IMR-90 (cell line): ENCODE measurements at regions not wholly inside any gene's neighbourhood (a gene's known extent, or its start where the extent isn't known, plus 50 kb on each side); places are given as distances from the start of the nearest gene placed in this dataset.
A peak's percentile ranks its signal among the peaks of the same experiment; 100 is the strongest.

Experiments
- ATAC-seq: fragments of 200-7000 bp; cut with Tn5 transposase; 2 replicates; pipeline ENCODE4 v1.9.1; 2020; ENCODE audit warnings: low read depth, mild to moderate bottlenecking, moderate library complexity
- BruUV-seq: library from RNA; stranded (reverse); fragments of 400-500 nt; replicated peaks from 2 replicates; lab custom pipeline; 2021; lab: Mats Ljungman, UMichigan
- CTCF ChIA-PET: fragments of 300-600 bp; formaldehyde crosslinking; extraction: SDS; loops from one replicate; lab custom pipeline; 2021; ENCODE audit warnings: antibody characterized with exemption; lab: Yijun Ruan, JAX
- POLR2A ChIA-PET: fragments of 300-600 bp; sonication (Branson Sonifier 250); formaldehyde crosslinking; loops from one replicate; lab custom pipeline; 2022; ENCODE audit warnings: antibody characterized with exemption; ENCODE audit not compliant: unreplicated experiment; lab: Charles Lee
- DNase-seq: peaks from one replicate; pipeline ENCODE4 v3.0.0; 2013
- H2AFZ ChIP-seq: replicated peaks from 2 replicates; pipeline ENCODE3; 2013; ENCODE audit warnings: low read length, mild to moderate bottlenecking; ENCODE audit not compliant: poor library complexity
- H2AK5ac ChIP-seq: 2 replicates; pipeline ENCODE4 v1.6.1; 2013; ENCODE audit warnings: low read depth, low read length, inconsistent platforms
- H2AK9ac ChIP-seq: replicated peaks from 2 replicates; pipeline ENCODE3; 2013; ENCODE audit warnings: mild to moderate bottlenecking, low read depth, low read length, moderate library complexity; ENCODE audit not compliant: poor library complexity
- H2BK120ac ChIP-seq: 2 replicates; pipeline ENCODE4 v1.6.1; 2013; ENCODE audit warnings: low read depth, low read length, inconsistent platforms
- H2BK15ac ChIP-seq: 3 replicates; pipeline ENCODE4 v1.6.1; 2013; ENCODE audit warnings: low read depth, low read length, inconsistent platforms
- H2BK20ac ChIP-seq: 2 replicates; pipeline ENCODE4 v1.6.1; 2013; ENCODE audit warnings: low read depth, mild to moderate bottlenecking, inconsistent platforms, low read length, moderate library complexity
- H2BK5ac ChIP-seq: 2 replicates; pipeline ENCODE4 v1.6.1; 2013; ENCODE audit warnings: mild to moderate bottlenecking, low read depth, low read length, inconsistent platforms; ENCODE audit not compliant: poor library complexity, severe bottlenecking
- H3K14ac ChIP-seq: replicated peaks from 2 replicates; pipeline ENCODE4 v1.6.1; 2013; ENCODE audit warnings: low read depth, low read length, inconsistent platforms
- H3K18ac ChIP-seq: 2 replicates; pipeline ENCODE4 v1.6.1; 2013; ENCODE audit warnings: low read depth, low read length, control low read depth
- H3K23ac ChIP-seq: 2 replicates; pipeline ENCODE4 v1.6.1; 2013; ENCODE audit warnings: low read depth, low read length, inconsistent platforms
- H3K27ac ChIP-seq: 2 replicates; pipeline ENCODE4 v1.5.1; 2013; ENCODE audit warnings: mild to moderate bottlenecking, control low read depth, low read length; ENCODE audit not compliant: insufficient read depth
- H3K27me3 ChIP-seq: 2 replicates; pipeline ENCODE4 v1.6.1; 2013; ENCODE audit warnings: low read length; ENCODE audit not compliant: control insufficient read depth, insufficient read depth
- H3K36me3 ChIP-seq: 2 replicates; pipeline ENCODE4 v1.6.1; 2013; ENCODE audit warnings: low read length, mixed read lengths; ENCODE audit not compliant: control insufficient read depth, insufficient read depth
- H3K4ac ChIP-seq: 2 replicates; pipeline ENCODE4 v1.6.1; 2013; ENCODE audit warnings: low read depth, low read length, inconsistent platforms
- H3K4me1 ChIP-seq: 2 replicates; pipeline ENCODE4 v1.6.1; 2013; ENCODE audit warnings: low read length, mixed read lengths; ENCODE audit not compliant: control insufficient read depth, insufficient read depth
- H3K4me2 ChIP-seq: 2 replicates; pipeline ENCODE4 v1.6.1; 2013; ENCODE audit warnings: low read depth, mild to moderate bottlenecking, control low read depth, low read length, moderate library complexity
- H3K4me3 ChIP-seq: 2 replicates; pipeline ENCODE4 v1.5.1; 2013; ENCODE audit warnings: low read depth, mild to moderate bottlenecking, control low read depth, low read length, moderate library complexity; ENCODE audit not compliant: insufficient read depth
- H3K56ac ChIP-seq: 2 replicates; pipeline ENCODE4 v1.6.1; 2013; ENCODE audit warnings: low read length, inconsistent platforms; ENCODE audit not compliant: insufficient read depth; ENCODE audit errors: extremely low read depth
- H3K79me1 ChIP-seq, 2 experiments: 2 replicates each; pipeline ENCODE4 v1.6.1; 2013; ENCODE audit warnings: low read length in 2 of 2, inconsistent platforms in 1 of 2, low read depth in 1 of 2
- H3K9ac ChIP-seq: 2 replicates; pipeline ENCODE4 v1.6.1; 2013; ENCODE audit warnings: low read depth, low read length, control low read depth
- H3K9me1 ChIP-seq: 2 replicates; pipeline ENCODE4 v1.6.1; 2013; ENCODE audit warnings: low read length, inconsistent platforms; ENCODE audit not compliant: insufficient read depth
- H3K9me3 ChIP-seq: 2 replicates; pipeline ENCODE4 v1.6.1; 2013; ENCODE audit warnings: low read length; ENCODE audit not compliant: control insufficient read depth, insufficient read depth
- H4K20me1 ChIP-seq: 2 replicates; pipeline ENCODE4 v1.6.1; 2013; ENCODE audit warnings: low read length, inconsistent platforms; ENCODE audit not compliant: insufficient read depth
- H4K5ac ChIP-seq: 2 replicates; pipeline ENCODE4 v1.6.1; 2013; ENCODE audit warnings: mild to moderate bottlenecking, low read depth, low read length, control low read depth
- H4K8ac ChIP-seq, 2 experiments: 2 replicates each; pipeline ENCODE4 v1.6.1; 2013; ENCODE audit warnings: low read depth in 2 of 2, low read length in 2 of 2, control low read depth in 1 of 2, inconsistent platforms in 1 of 2
- H4K91ac ChIP-seq: 2 replicates; pipeline ENCODE4 v1.6.1; 2013; ENCODE audit warnings: low read depth, low read length, inconsistent platforms; ENCODE audit not compliant: insufficient read depth
- BHLHE40 ChIP-seq: fragments of 150-350 bp; IDR thresholded peaks from 2 replicates; pipeline ENCODE4 v1.6.1; 2016; ENCODE audit warnings: mild to moderate bottlenecking, low read depth, low read length
- CEBPB ChIP-seq: IDR thresholded peaks from 2 replicates; pipeline ENCODE4 v1.6.1; 2012; ENCODE audit warnings: low read depth, low read length, improper control_type of control experiment
- CHD1 ChIP-seq: IDR thresholded peaks from 2 replicates; pipeline ENCODE4 v1.6.1; 2012; ENCODE audit warnings: low read depth, low read length, improper control_type of control experiment
- CTCF ChIP-seq: conservative IDR thresholded peaks from 2 replicates; pipeline ENCODE4 v1.5.1; 2012; ENCODE audit warnings: mild to moderate bottlenecking, low read depth, low read length, improper control_type of control experiment
- MAFK ChIP-seq: IDR thresholded peaks from 2 replicates; pipeline ENCODE4 v1.6.1; 2012; ENCODE audit warnings: low read depth, low read length, improper control_type of control experiment
- MAZ ChIP-seq: IDR thresholded peaks from 2 replicates; pipeline ENCODE4 v1.6.1; 2012; ENCODE audit warnings: low read depth, mild to moderate bottlenecking, low read length, improper control_type of control experiment, moderate library complexity, borderline replicate concordance
- MXI1 ChIP-seq: IDR thresholded peaks from 2 replicates; pipeline ENCODE4 v1.6.1; 2012; ENCODE audit warnings: low read depth, mild to moderate bottlenecking, low read length, moderate library complexity, borderline replicate concordance
- NFE2L2 ChIP-seq: fragments of 150-350 bp; IDR thresholded peaks from 2 replicates; pipeline ENCODE4 v1.6.1; 2016; ENCODE audit warnings: low read depth, mild to moderate bottlenecking, low read length
- POLR2A ChIP-seq: IDR thresholded peaks from 2 replicates; pipeline ENCODE4 v1.6.1; 2012; ENCODE audit warnings: mild to moderate bottlenecking, low read depth, low read length
- RAD21 ChIP-seq: IDR thresholded peaks from 2 replicates; pipeline ENCODE4 v1.6.1; 2012; ENCODE audit warnings: low read length, improper control_type of control experiment
- RCOR1 ChIP-seq: IDR thresholded peaks from 2 replicates; pipeline ENCODE4 v1.6.1; 2012; ENCODE audit warnings: mild to moderate bottlenecking, low read length, improper control_type of control experiment; ENCODE audit not compliant: insufficient replicate concordance
- RFX5 ChIP-seq: IDR thresholded peaks from 2 replicates; pipeline ENCODE4 v1.8.0; 2012; ENCODE audit warnings: low read depth, mild to moderate bottlenecking, low read length, moderate library complexity
- SMC3 ChIP-seq: fragments of 150-350 bp; IDR thresholded peaks from 2 replicates; pipeline ENCODE4 v1.6.1; 2016; ENCODE audit warnings: low read depth, mild to moderate bottlenecking, antibody characterized with exemption, low read length, moderate library complexity
- WGBS, 2 experiments: methylation state at CpG; one replicate each; pipeline versions ENCODE4 v1.1.5 to v1.1.7; 2013; ENCODE audit warnings: missing lambda C conversion rate in 2 of 2; ENCODE audit not compliant: insufficient read length in 1 of 2; ENCODE audit errors: extremely low coverage in 2 of 2; 5-methylcytosine and 5-hydroxymethylcytosine counted together
- dilution Hi-C: fragments of 300-500 bp; cut with HindIII; formaldehyde crosslinking; loops from one replicate; pipeline ENCODE4 v1.14.3; 2018; ENCODE audit warnings: low sequenced_read_pairs; ENCODE audit not compliant: unreplicated experiment
- in situ Hi-C: fragments of 300-500 bp; cut with MboI; formaldehyde crosslinking; loops from 3 replicates; pipeline ENCODE4 v1.14.3; 2019; ENCODE audit warnings: low sequenced_read_pairs, inconsistent platforms, mixed read lengths
- intact Hi-C: fragments of 100-400 bp; cut with micrococcal nuclease; formaldehyde crosslinking; loops from 2 replicates; pipeline ENCODE4 v1.10.0; 2022
- TF ChIP-seq, protein P1 (sequence below): fragments of 150-350 bp; IDR thresholded peaks from 2 replicates; pipeline ENCODE4 v1.6.1; 2017; ENCODE audit warnings: mild to moderate bottlenecking, antibody characterized with exemption, low read length, low read depth

GRCh38 chr6:4460586-4461475 is 315.4 kb upstream of the CDYL start:
- CTCF ChIA-PET: no interaction called here
- H2BK5ac ChIP-seq: no peak overlapping the region
- in situ Hi-C loops (no loop called here), intact Hi-C loops (no loop called here), dilution Hi-C loops (no loop called here)
- peak overlapping the region; percentile 26; the same call in 1 of the 2 replicates for H3K4ac ChIP-seq
- no peak overlapping the region for H3K9ac ChIP-seq
- POLR2A ChIA-PET: interaction anchor here (0.5 kb wide), 1 partner anchor 16 kb away, joined by 4 read pairs; no protein-coding TSS in a partner anchor
- peak overlapping the region; percentile 43; the same call in 1 of the 2 replicates for H2AK5ac ChIP-seq
- peak overlapping the region; percentile 60 for H2AFZ ChIP-seq
- H3K18ac ChIP-seq: 0 out of 2 replicates have a peak overlapping the region, but pooled peaks have one; percentile 37
- no peak overlapping the region for H2AK9ac ChIP-seq
- peaks cover 17% of the 10 kb centered on the region for H3K4me1 ChIP-seq
- peak overlapping the region in 1 of 2 experiments; percentile 11; a peak in 1 of 4 replicates for H4K8ac ChIP-seq
- H3K27me3 ChIP-seq: no peaks in the 10 kb centered on the region
- no peak overlapping the region; the same call in 1 of the 2 replicates for H4K91ac ChIP-seq
- ATAC-seq (peak; percentile 47), DNase-seq (peak; percentile 44)
- H2BK120ac ChIP-seq: peak overlapping the region; percentile 39; the same call in 1 of the 2 replicates
- peaks cover 8% of the 10 kb centered on the region for H3K9me3 ChIP-seq
- H3K4me2 ChIP-seq: no peak overlapping the region
- no TSS peak for BruUV-seq
- peaks cover 9% of the 10 kb centered on the region; the same call in 1 of the 2 replicates for H3K9me1 ChIP-seq
- no peaks in the 10 kb centered on the region for H3K36me3 ChIP-seq
- peak overlapping the region; percentile 27; the same call in 1 of the 2 replicates for H2BK20ac ChIP-seq
- no peak overlapping the region for H3K4me3 ChIP-seq
- 0 out of 3 replicates have a peak overlapping the region, but pooled peaks have one; percentile 16 for H2BK15ac ChIP-seq
- no peak overlapping the region for H4K5ac ChIP-seq
- no peaks in the 10 kb centered on the region for H4K20me1 ChIP-seq
- H3K27ac ChIP-seq: no peak overlapping the region
- WGBS, 2 experiments: 66% methylated on average over 11 of the region's 21 CpGs; no CpG with 5 or more reads in 1 of the 2 experiments
- no peaks in the 10 kb centered on the region for H3K79me1 ChIP-seq
- no peak overlapping the region for H3K56ac ChIP-seq
- peak overlapping the region; percentile 35; the same call in 1 of the 2 replicates for H3K14ac ChIP-seq
- H3K23ac ChIP-seq: no peak overlapping the region
- TF ChIP-seq POLR2A (no peak), SMC3 (no peak), BHLHE40 (no peak), MXI1 (no peak), MAZ (no peak), CEBPB (no peak), MAFK (no peak), CHD1 (no peak), RAD21 (no peak), CTCF (no peak), RCOR1 (no peak), RFX5 (no peak), NFE2L2 (no peak)
- TF ChIP-seq, protein P1, sequence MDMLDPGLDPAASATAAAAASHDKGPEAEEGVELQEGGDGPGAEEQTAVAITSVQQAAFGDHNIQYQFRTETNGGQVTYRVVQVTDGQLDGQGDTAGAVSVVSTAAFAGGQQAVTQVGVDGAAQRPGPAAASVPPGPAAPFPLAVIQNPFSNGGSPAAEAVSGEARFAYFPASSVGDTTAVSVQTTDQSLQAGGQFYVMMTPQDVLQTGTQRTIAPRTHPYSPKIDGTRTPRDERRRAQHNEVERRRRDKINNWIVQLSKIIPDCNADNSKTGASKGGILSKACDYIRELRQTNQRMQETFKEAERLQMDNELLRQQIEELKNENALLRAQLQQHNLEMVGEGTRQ: no peak
